GM12872 (cell line): ENCODE measurements at regions not wholly inside any gene's neighbourhood (a gene's known extent, or its start where the extent isn't known, plus 50 kb on each side); places are given as distances from the start of the nearest gene placed in this dataset.

Experiments used
- TF ChIP-seq, protein P1 (sequence below): IDR thresholded peaks from 3 replicates; pipeline ENCODE4 v1.5.1; 2011; ENCODE audit warnings: low read depth, mild to moderate bottlenecking, low read length, moderate library complexity; ENCODE audit not compliant: insufficient read depth

DNA sequence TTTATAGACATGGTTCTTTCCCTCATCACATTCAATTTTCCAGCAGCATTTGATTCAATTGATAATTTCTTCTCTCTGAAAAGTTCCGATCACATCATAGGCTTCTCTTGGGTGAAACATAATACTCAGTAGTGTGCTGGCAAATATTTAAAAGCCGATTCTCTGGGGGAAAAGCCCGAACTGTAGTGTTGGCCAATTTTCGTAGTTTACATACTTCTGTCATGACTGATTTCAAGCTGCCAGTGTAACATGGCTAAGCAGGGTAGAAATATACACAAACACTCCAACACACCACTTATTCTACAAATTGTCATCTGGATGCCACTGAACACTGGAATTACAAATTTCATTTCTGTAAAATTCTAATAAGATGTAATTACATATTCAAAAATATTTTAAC is 56.1 kb upstream of the FREM2 start:
- TF ChIP-seq, protein P1, sequence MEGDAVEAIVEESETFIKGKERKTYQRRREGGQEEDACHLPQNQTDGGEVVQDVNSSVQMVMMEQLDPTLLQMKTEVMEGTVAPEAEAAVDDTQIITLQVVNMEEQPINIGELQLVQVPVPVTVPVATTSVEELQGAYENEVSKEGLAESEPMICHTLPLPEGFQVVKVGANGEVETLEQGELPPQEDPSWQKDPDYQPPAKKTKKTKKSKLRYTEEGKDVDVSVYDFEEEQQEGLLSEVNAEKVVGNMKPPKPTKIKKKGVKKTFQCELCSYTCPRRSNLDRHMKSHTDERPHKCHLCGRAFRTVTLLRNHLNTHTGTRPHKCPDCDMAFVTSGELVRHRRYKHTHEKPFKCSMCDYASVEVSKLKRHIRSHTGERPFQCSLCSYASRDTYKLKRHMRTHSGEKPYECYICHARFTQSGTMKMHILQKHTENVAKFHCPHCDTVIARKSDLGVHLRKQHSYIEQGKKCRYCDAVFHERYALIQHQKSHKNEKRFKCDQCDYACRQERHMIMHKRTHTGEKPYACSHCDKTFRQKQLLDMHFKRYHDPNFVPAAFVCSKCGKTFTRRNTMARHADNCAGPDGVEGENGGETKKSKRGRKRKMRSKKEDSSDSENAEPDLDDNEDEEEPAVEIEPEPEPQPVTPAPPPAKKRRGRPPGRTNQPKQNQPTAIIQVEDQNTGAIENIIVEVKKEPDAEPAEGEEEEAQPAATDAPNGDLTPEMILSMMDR: no peak

- TF ChIP-seq, protein P1: no peak
Measured at GRCh38 chr13:38635030-38635429, 51.8 kb upstream of the FREM2 start.

DNA sequence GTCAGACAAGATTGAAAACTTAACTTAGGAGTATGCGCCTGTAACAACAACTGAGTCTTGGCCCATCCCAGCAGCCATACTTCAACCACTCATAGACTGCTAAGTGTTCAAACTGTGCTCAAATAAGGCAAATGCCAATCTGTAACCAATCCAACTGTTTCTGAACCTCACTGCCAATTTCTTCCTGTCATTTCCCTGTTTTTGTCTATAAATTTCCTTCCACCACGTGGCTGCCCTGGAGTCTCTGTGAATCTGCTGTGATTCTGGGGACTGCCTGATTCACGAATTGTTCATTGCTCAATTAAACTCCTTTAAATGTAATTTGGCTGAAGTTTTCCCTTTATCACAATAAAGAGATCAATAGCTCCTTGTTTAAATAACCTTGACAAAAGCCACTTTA is 50.8 kb upstream of the FREM2 start:
- TF ChIP-seq, protein P1: no peak

DNA sequence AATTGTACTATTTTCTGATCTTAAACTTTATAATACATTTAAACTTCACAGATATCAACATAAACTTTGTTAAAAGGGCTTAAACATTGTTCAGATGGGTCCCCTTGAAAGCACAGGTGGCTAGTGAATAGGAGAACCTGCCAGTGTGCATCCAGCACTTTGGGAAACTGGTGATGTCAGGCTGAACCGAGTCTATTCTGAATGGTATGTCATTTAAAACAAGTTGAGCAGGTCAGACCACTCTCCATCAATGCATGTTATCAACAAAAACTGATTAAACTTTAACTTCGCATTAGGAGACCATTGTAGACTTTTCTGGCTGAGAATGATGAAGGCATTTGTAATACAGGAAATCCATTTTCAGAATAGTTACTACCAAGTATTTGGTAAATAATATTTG is 50.1 kb upstream of the FREM2 start:
- TF ChIP-seq, protein P1: no peak
